IPS DF 6.9 (cell line): ENCODE measurements at regions not wholly inside any gene's neighbourhood (a gene's known extent, or its start where the extent isn't known, plus 50 kb on each side); places are given as distances from the start of the nearest gene placed in this dataset.

Experiments
- DNase-seq: peaks from one replicate; pipeline ENCODE4 v3.0.0-alpha.2; 2013; ENCODE audit warnings: low read depth, low spot score
- H3K27ac ChIP-seq: one replicate; pipeline ENCODE4 v1.5.1; 2013; ENCODE audit warnings: low read length, control low read depth
- H3K27me3 ChIP-seq: 2 replicates; pipeline ENCODE4 v1.6.1; 2013; ENCODE audit warnings: mild to moderate bottlenecking, low read length; ENCODE audit not compliant: control insufficient read depth, insufficient read depth
- H3K36me3 ChIP-seq: 2 replicates; pipeline ENCODE4 v1.6.1; 2013; ENCODE audit warnings: low read length; ENCODE audit not compliant: control insufficient read depth, insufficient read depth
- H3K4me1 ChIP-seq: 2 replicates; pipeline ENCODE4 v1.6.1; 2013; ENCODE audit warnings: low read length; ENCODE audit not compliant: control insufficient read depth, insufficient read depth
- H3K4me3 ChIP-seq: 2 replicates; pipeline ENCODE4 v1.5.1; 2013; ENCODE audit warnings: mild to moderate bottlenecking, low read length
- H3K9me3 ChIP-seq: 2 replicates; pipeline ENCODE4 v1.6.1; 2013; ENCODE audit warnings: low read length, inconsistent platforms; ENCODE audit not compliant: control insufficient read depth, insufficient read depth
- WGBS: extraction: QIAGEN DNeasy Blood & Tissue Kit; methylation state at CpG from one replicate; pipeline ENCODE4 v1.1.7; 2013; ENCODE audit warnings: mixed read lengths, missing lambda C conversion rate; ENCODE audit not compliant: insufficient read length, insufficient coverage; 5-methylcytosine and 5-hydroxymethylcytosine counted together

DNA sequence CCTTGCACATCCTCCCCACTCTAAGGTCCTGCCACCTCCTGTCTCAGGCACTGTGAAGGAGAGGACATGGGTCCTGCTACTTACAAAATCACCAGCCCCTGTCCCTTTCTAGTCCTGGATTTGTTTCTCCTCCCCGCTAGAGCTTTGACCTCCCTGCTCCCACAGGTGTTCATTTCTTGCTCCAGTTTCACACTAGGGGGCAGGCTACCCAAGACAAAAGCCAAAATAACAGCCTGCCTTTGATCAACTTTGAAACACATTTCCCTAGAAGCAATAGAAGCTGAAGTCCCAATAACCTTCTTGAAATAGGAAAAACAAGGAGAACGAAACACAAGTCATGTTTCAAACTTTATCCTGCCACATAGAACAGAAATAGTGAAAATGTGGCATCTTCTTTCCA lies 164.4 kb downstream of the QDPR start:
- no peaks in the 10 kb centered on the region for H3K36me3 ChIP-seq
- no peak overlapping the region for H3K4me3 ChIP-seq
- no peaks in the 10 kb centered on the region; the same call in 1 of the 2 replicates for H3K4me1 ChIP-seq
- no CpG with 5 or more reads among the region's 2 CpGs for WGBS
- no peak overlapping the region for H3K27ac ChIP-seq
- DNase-seq: peak; percentile 39
- H3K9me3 ChIP-seq: no peaks in the 10 kb centered on the region
- no peaks in the 10 kb centered on the region for H3K27me3 ChIP-seq

DNA sequence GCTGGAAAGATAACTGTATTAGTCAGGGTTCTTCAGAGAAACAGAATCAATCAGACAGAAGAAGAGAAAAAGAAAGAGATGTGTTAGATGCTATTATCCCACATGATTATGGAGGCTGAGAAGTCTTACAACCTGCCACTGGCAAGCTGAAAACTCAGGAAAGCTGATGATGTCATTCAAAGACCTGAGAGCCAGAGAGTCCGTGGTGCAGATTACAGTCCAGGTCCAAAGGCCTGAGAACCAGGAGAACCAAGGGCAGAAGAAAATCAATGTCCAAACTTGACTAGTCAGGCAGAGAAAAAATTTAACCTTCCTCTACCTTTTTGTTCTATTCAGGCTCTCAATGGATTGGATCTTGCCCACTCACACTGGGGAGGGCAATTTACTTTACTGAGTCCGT lies 172.5 kb downstream of the QDPR start:
- H3K4me3 ChIP-seq: no peak overlapping the region
- no peak for DNase-seq
- no peaks in the 10 kb centered on the region for H3K9me3 ChIP-seq
- WGBS: no CpG with 5 or more reads among the region's 2 CpGs
- no peaks in the 10 kb centered on the region for H3K4me1 ChIP-seq
- no peak overlapping the region for H3K27ac ChIP-seq
- H3K36me3 ChIP-seq: no peaks in the 10 kb centered on the region
- no peaks in the 10 kb centered on the region for H3K27me3 ChIP-seq

DNA sequence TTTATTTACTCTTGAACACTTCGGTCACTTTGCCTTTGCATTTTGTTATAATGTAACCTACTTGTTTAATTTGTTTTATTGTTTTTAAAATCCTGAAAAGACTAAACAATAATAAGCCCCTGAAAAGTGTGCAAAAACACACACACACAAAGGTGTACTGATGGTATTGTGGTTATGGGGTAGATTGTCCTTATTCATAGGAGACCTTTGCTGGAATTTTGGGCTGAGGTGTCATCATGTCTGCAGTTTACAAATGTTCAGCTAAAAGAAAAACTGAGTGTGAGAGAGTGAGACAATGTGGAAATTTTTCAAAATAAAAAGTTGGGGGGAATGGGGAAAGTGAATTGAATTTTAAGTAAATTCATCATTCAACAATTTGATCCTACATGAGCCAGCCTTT lies 174.9 kb downstream of the QDPR start:
- no peaks in the 10 kb centered on the region for H3K27me3 ChIP-seq
- no peak overlapping the region for H3K27ac ChIP-seq
- no peak overlapping the region for H3K4me3 ChIP-seq
- no peaks in the 10 kb centered on the region for H3K36me3 ChIP-seq
- no CpG with 5 or more reads among the region's 1 CpG for WGBS
- no peak for DNase-seq
- H3K4me1 ChIP-seq: no peaks in the 10 kb centered on the region
- no peaks in the 10 kb centered on the region for H3K9me3 ChIP-seq

DNA sequence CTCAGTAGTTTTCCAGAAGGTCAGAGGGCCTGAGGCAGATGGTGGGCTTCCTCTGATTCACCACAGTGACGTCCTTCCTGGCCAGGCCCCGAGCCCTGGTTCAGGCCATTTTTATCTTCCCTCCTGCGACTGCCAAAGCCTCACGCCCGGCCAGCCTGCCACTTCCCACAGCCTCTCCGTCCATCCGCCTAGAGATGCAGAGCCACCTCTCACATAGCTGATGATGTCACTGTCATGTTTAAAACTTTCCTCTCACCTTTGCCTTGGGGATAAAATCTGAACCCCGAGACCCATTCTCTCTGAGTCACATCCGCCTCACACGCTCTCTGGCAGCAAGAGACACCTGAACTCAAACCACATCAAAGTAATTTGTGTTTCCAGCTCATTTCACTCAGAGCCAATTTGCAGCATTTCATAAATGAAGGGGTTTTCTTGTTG lies 175.3 kb downstream of the QDPR start:
- H3K9me3 ChIP-seq: no peaks in the 10 kb centered on the region
- H3K36me3 ChIP-seq: no peaks in the 10 kb centered on the region
- no peak overlapping the region for H3K4me3 ChIP-seq
- H3K4me1 ChIP-seq: no peaks in the 10 kb centered on the region
- no peaks in the 10 kb centered on the region for H3K27me3 ChIP-seq
- whole genome bisulfite sequencing: no CpG with 5 or more reads among the region's 10 CpGs
- DNase-seq: no peak
- H3K27ac ChIP-seq: no peak overlapping the region

DNA sequence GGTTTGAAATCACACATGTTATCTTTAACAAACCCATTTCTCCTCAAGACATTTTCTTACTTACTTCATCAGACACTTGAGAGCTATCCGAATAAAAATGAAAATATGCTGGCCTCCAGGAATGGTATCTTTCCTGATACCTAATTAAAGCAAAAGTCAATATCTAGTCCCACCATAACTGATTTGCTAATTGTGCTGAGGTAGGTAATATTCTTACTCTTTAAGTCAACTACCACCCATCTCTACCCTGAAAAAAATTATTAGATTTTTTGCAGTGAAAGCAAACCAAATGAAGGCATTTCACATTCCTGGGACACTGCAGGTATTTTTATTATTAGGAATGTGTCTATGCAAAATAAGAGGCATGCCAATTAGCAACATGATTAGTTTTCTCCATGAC lies 175.8 kb downstream of the QDPR start:
- no peak for DNase-seq
- no peak overlapping the region for H3K4me3 ChIP-seq
- no peaks in the 10 kb centered on the region for H3K4me1 ChIP-seq
- H3K9me3 ChIP-seq: no peaks in the 10 kb centered on the region
- H3K36me3 ChIP-seq: no peaks in the 10 kb centered on the region
- no CpG with 5 or more reads among the region's 1 CpG for WGBS
- no peak overlapping the region for H3K27ac ChIP-seq
- no peaks in the 10 kb centered on the region for H3K27me3 ChIP-seq

DNA sequence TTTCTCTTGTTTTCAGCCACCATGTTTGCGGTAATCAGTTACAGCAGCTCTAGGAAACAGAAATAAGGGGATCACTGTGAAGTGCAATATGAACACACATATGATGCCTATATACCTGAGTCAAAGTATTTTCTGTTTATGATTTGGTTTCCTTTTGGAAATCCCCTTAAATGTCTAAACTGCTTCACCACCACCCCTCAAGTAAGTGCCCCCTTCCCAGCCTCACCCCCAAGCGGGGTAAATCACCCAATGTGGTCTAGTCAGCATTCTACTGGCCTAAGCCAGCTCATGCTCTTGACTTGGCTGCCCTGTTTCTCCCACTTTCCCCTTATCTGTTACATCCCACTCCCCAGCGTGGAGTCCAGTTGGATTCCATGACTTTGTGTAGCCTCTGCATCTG lies 176.5 kb downstream of the QDPR start:
- no peak for DNase-seq
- Histone ChIP-seq H3K36me3 (no peaks in the 10 kb centered on the region), H3K9me3 (no peaks in the 10 kb centered on the region), H3K4me3 (no peak overlapping the region), H3K4me1 (no peaks in the 10 kb centered on the region), H3K27ac (no peak overlapping the region), H3K27me3 (no peaks in the 10 kb centered on the region)
- WGBS: no CpG with 5 or more reads among the region's 3 CpGs

DNA sequence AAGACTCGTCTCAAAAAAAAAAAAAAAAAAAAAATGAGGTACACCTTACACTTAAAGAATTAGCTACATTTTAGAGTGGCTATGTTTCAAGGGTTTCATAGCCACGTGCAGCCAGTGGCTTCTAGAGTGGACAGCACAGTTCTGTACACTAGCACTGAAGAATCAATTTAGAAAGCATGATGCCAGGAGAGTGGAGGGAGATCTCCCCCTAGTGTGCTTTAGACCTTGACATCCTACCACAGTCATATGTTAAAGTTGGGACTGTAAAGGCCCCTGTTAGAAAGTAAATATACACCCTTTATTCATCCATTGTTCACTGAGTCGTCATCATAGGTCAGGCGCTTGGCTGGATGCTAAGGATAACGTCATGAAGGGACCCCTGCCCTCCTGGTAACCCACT lies 179.4 kb downstream of the QDPR start:
- H3K9me3 ChIP-seq: no peaks in the 10 kb centered on the region
- H3K4me3 ChIP-seq: no peak overlapping the region
- H3K4me1 ChIP-seq: no peaks in the 10 kb centered on the region
- H3K36me3 ChIP-seq: no peaks in the 10 kb centered on the region
- no peak for DNase-seq
- no peak overlapping the region for H3K27ac ChIP-seq
- no CpG with 5 or more reads among the region's 5 CpGs for WGBS
- H3K27me3 ChIP-seq: no peaks in the 10 kb centered on the region

DNA sequence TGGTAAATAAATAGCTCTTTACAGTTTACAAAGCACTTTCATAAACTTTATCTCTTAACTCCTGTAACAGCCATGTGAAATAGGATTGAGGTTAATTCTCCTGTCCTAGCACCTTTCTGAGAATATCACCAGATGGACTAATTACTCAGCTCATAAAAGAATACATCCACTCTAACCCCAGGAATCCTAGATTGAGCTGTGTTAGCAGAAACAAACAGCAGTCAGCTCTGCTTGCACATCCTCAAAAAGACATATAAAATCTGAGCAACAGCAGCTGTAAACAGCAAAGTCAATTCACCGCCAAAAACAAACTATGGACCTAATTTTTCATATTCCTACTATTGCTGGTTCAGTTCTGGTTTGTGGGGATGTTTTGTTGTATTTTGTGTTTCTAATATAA lies 182.8 kb downstream of the QDPR start:
- no peaks in the 10 kb centered on the region for H3K9me3 ChIP-seq
- H3K4me3 ChIP-seq: no peak overlapping the region
- H3K27ac ChIP-seq: no peak overlapping the region
- no peaks in the 10 kb centered on the region for H3K4me1 ChIP-seq
- DNase-seq: no peak
- WGBS: no CpG with 5 or more reads among the region's 1 CpG
- no peaks in the 10 kb centered on the region for H3K36me3 ChIP-seq
- no peaks in the 10 kb centered on the region for H3K27me3 ChIP-seq

DNA sequence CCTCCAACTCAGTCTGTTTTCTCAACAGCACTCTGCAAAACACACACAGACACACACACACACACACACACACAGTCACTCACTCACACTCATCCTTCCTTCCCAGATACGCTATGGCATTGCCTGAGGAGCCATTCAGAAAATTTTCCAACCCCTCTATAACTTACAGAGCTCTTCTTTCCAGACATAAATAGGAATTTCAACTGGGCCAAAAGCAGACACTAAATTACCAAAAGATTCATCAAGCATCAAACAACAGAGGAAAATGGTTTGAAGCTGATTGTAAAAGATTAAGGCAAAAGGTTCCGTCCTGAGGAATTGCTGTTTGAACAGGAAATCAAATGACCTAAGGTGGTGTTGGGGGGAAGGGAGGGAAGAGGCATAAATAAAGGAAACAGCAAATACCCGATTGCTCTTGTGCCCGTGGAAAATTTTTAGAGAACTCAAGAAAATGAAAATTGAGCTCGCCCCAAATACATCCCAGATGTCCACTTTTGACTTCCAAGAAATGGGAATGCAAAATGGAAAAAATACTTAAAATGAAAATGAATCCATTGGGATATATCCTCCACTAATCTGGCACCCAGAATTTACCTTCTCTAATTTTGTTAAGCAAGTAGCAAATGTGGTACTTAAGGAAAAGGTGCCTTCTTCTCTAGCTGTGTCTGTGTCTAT lies 183.6 kb downstream of the QDPR start:
- DNase-seq: no peak
- no peak overlapping the region for H3K4me3 ChIP-seq
- H3K27ac ChIP-seq: no peak overlapping the region
- H3K27me3 ChIP-seq: no peaks in the 10 kb centered on the region
- H3K9me3 ChIP-seq: no peaks in the 10 kb centered on the region
- WGBS: no CpG with 5 or more reads among the region's 5 CpGs
- H3K36me3 ChIP-seq: no peaks in the 10 kb centered on the region
- H3K4me1 ChIP-seq: no peaks in the 10 kb centered on the region

DNA sequence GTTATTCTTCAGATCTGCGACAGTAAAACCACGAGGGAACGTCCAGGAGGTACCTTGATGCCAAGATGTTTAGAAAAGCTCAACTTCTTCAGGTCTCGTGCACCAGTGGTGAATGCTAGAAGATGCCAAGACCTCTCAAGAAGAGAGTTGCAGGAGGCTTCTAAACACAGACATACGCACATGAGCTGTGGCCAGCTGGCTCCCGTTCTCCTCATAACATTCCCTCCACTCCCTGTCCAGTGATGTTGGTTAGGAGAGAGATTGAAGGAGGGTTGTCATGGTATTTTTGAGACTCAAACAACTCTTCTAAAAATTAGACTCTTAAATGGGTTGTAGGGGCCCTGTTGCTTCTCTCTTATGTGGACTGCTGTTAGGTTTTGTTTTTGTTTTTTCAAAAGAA lies 184.3 kb downstream of the QDPR start:
- Histone ChIP-seq H3K27ac (no peak overlapping the region), H3K36me3 (no peaks in the 10 kb centered on the region), H3K27me3 (no peaks in the 10 kb centered on the region), H3K4me1 (no peaks in the 10 kb centered on the region), H3K9me3 (no peaks in the 10 kb centered on the region), H3K4me3 (no peak overlapping the region)
- DNase-seq: no peak
- no CpG with 5 or more reads among the region's 6 CpGs for WGBS

DNA sequence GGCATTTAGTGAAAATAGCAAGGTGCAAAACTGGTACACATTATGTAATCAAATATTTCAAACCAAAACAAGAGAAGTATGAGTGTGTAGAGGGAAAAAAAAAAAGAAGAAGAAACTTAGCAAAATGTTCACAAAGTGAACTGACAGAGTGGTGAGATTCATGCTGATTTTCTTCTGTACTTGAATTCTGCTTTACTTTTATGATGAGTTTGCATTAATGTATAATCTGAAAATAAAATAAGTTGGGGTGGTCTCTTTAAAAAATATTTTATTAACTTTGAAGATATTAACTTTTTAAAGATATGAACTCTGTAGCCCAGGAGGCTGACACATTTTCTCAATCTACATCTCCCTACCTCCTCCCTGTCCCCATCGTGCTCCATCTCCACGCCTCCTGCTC lies 185.1 kb downstream of the QDPR start:
- Histone ChIP-seq H3K4me1 (no peaks in the 10 kb centered on the region), H3K4me3 (no peak overlapping the region), H3K36me3 (no peaks in the 10 kb centered on the region), H3K27ac (no peak overlapping the region), H3K9me3 (no peaks in the 10 kb centered on the region), H3K27me3 (no peaks in the 10 kb centered on the region)
- no CpG with 5 or more reads among the region's 2 CpGs for WGBS
- no peak for DNase-seq
